H1 (cell line): ENCODE measurements at regions not wholly inside any gene's neighbourhood (a gene's known extent, or its start where the extent isn't known, plus 50 kb on each side); places are given as distances from the start of the nearest gene placed in this dataset.

Experiments
- CTCF ChIA-PET: fragments of 300-600 bp; sonication (Branson Sonifier 250); formaldehyde crosslinking; loops from one replicate; lab custom pipeline; 2021; ENCODE audit not compliant: partially characterized antibody; lab: Charles Lee
- POLR2A ChIA-PET: fragments of 300-600 bp; sonication (Branson Sonifier 250); formaldehyde crosslinking; loops from one replicate; lab custom pipeline; 2021; ENCODE audit warnings: inconsistent platforms; ENCODE audit not compliant: partially characterized antibody; lab: Charles Lee
- DNase-seq, 2 experiments: peaks; one replicate each; pipeline versions ENCODE4 v3.0.0 to v3.0.0-alpha.2; 2010 to 2022; ENCODE audit warnings: low spot score in 2 of 2, low read depth in 1 of 2, mixed read lengths in 1 of 2
- FAIRE-seq: peaks from 2 replicates; lab custom pipeline; 2011; peaks lifted over from hg19 to GRCh38; lab: Jason Lieb, UNC
- H2AFZ ChIP-seq: 2 replicates; pipeline ENCODE4 v1.8.1; 2012; ENCODE audit warnings: low read length, inconsistent platforms
- H2AK5ac ChIP-seq: 2 replicates; pipeline ENCODE4 v1.6.1; 2013; ENCODE audit warnings: low read depth, low read length
- H2BK120ac ChIP-seq: replicated peaks from 2 replicates; pipeline ENCODE3; 2013; ENCODE audit warnings: low read depth, low read length, inconsistent platforms
- H2BK12ac ChIP-seq: 2 replicates; pipeline ENCODE4 v1.6.1; 2013; ENCODE audit warnings: low read depth, low read length
- H2BK15ac ChIP-seq: 2 replicates; pipeline ENCODE4 v1.6.1; 2013; ENCODE audit warnings: low read length
- H2BK20ac ChIP-seq: 2 replicates; pipeline ENCODE4 v1.6.1; 2013; ENCODE audit warnings: low read length
- H2BK5ac ChIP-seq: 2 replicates; pipeline ENCODE4 v1.6.1; 2013; ENCODE audit warnings: low read depth, low read length
- H3K14ac ChIP-seq: 2 replicates; pipeline ENCODE4 v1.6.1; 2013; ENCODE audit warnings: inconsistent platforms; ENCODE audit not compliant: insufficient read length
- H3K18ac ChIP-seq: 2 replicates; pipeline ENCODE4 v1.6.1; 2013; ENCODE audit warnings: low read length; ENCODE audit errors: extremely low read depth
- H3K23ac ChIP-seq: 2 replicates; pipeline ENCODE4 v1.6.1; 2013; ENCODE audit warnings: inconsistent platforms; ENCODE audit not compliant: insufficient read length
- H3K23me2 ChIP-seq: 2 replicates; pipeline ENCODE4 v1.6.1; 2013; ENCODE audit warnings: low read depth, low read length
- H3K27ac ChIP-seq: 2 replicates; pipeline ENCODE4 v1.6.1; 2011; ENCODE audit warnings: low read depth, low read length, inconsistent platforms
- H3K27me3 ChIP-seq, 4 experiments: replicated peaks in 1 of 4; 1 replicate in 1 of 4; 2 replicates in 3 of 4; pipeline versions ENCODE4 v1.6.1 to v1.8.1; 2011 to 2013; ENCODE audit warnings: low read length in 3 of 4, mild to moderate bottlenecking in 3 of 4, inconsistent platforms in 2 of 4, mixed read lengths in 2 of 4, moderate library complexity in 1 of 4; ENCODE audit not compliant: control insufficient read depth in 3 of 4, insufficient read depth in 3 of 4; ENCODE audit errors: extremely low read depth in 1 of 4
- H3K36me3 ChIP-seq, 4 experiments: 2 replicates each; pipeline versions ENCODE4 v1.6.1 to v1.8.1; 2011 to 2013; ENCODE audit warnings: mild to moderate bottlenecking in 4 of 4, low read length in 3 of 4, moderate library complexity in 2 of 4, control low read depth in 1 of 4, inconsistent platforms in 1 of 4; ENCODE audit not compliant: insufficient read depth in 4 of 4, control insufficient read depth in 2 of 4
- H3K4ac ChIP-seq: replicated peaks from 2 replicates; pipeline ENCODE3; 2013; ENCODE audit warnings: low read length, low read depth, mixed read lengths, inconsistent platforms; ENCODE audit not compliant: insufficient read length
- H3K4me1 ChIP-seq, 4 experiments: replicated peaks in 1 of 4; 1 replicate in 1 of 4; 2 replicates in 3 of 4; pipeline versions ENCODE4 v1.6.1 to v1.8.1; 2011 to 2013; ENCODE audit warnings: low read length in 3 of 4, inconsistent platforms in 2 of 4, mixed read lengths in 1 of 4; ENCODE audit not compliant: insufficient read depth in 4 of 4, control insufficient read depth in 3 of 4
- H3K4me2 ChIP-seq, 2 experiments: 2 replicates each; pipeline versions ENCODE4 v1.6.1 to v1.8.1; 2011 to 2013; ENCODE audit warnings: low read depth in 2 of 2, low read length in 2 of 2, control low read depth in 1 of 2, inconsistent platforms in 1 of 2, mild to moderate bottlenecking in 1 of 2; ENCODE audit not compliant: insufficient read depth in 1 of 2
- H3K4me3 ChIP-seq, 4 experiments: fragments of 200-600, 300-600 bp in 1 of 4; sonication (generic), shearing (Covaris generic), sonication (Bioruptor Twin) in 1 of 4; 2 replicates each; pipeline versions ENCODE4 v1.5.1 to v1.8.1; 2011 to 2016; ENCODE audit warnings: low read length in 4 of 4, low read depth in 3 of 4, control low read depth in 2 of 4, inconsistent platforms in 2 of 4, mild to moderate bottlenecking in 2 of 4, mixed read lengths in 1 of 4, moderate library complexity in 1 of 4; ENCODE audit not compliant: insufficient read depth in 2 of 4; ENCODE audit errors: extremely low read depth in 1 of 4
- H3K56ac ChIP-seq: replicated peaks from 2 replicates; pipeline ENCODE3; 2013; ENCODE audit warnings: low read depth, mild to moderate bottlenecking, mixed read lengths, low read length, inconsistent platforms; ENCODE audit not compliant: insufficient read length
- H3K79me1 ChIP-seq: 2 replicates; pipeline ENCODE4 v1.6.1; 2013; ENCODE audit warnings: low read depth, low read length, control low read depth
- H3K79me2 ChIP-seq, 2 experiments: 2 replicates each; pipeline versions ENCODE4 v1.6.1 to v1.8.1; 2012 to 2013; ENCODE audit warnings: low read length in 2 of 2, mild to moderate bottlenecking in 2 of 2, inconsistent platforms in 1 of 2; ENCODE audit not compliant: insufficient read depth in 2 of 2, control insufficient read depth in 1 of 2
- H3K9ac ChIP-seq, 4 experiments: replicated peaks in 1 of 4; 1 replicate in 1 of 4; 2 replicates in 3 of 4; pipeline versions ENCODE4 v1.6.1 to v1.8.1; 2011 to 2013; ENCODE audit warnings: low read depth in 3 of 4, low read length in 3 of 4, control low read depth in 2 of 4, mild to moderate bottlenecking in 2 of 4, moderate library complexity in 2 of 4, inconsistent platforms in 1 of 4; ENCODE audit errors: extremely low read depth in 1 of 4
- H3K9me3 ChIP-seq, 2 experiments: 2 replicates each; pipeline versions ENCODE4 v1.6.1 to v1.8.1; 2012 to 2013; ENCODE audit warnings: mild to moderate bottlenecking in 2 of 2, moderate library complexity in 2 of 2, control low read depth in 1 of 2, inconsistent platforms in 1 of 2, low read depth in 1 of 2, low read length in 1 of 2, mixed read lengths in 1 of 2; ENCODE audit not compliant: insufficient read depth in 2 of 2
- H4K20me1 ChIP-seq, 2 experiments: replicated peaks in 1 of 2; 2 replicates each; pipeline versions ENCODE3 to v1.8.1; 2011 to 2013; ENCODE audit warnings: inconsistent platforms in 2 of 2, low read length in 2 of 2, mild to moderate bottlenecking in 1 of 2; ENCODE audit not compliant: insufficient read depth in 2 of 2, control insufficient read depth in 1 of 2
- H4K5ac ChIP-seq: 2 replicates; pipeline ENCODE4 v1.6.1; 2013; ENCODE audit warnings: low read length, low read depth, mixed read lengths, inconsistent platforms; ENCODE audit not compliant: insufficient read length
- H4K8ac ChIP-seq: 2 replicates; pipeline ENCODE4 v1.8.0; 2013; ENCODE audit warnings: mild to moderate bottlenecking, moderate library complexity, low read length, inconsistent platforms; ENCODE audit not compliant: insufficient read depth; ENCODE audit errors: extremely low read depth
- H4K91ac ChIP-seq: replicated peaks from 2 replicates; pipeline ENCODE3; 2013; ENCODE audit warnings: low read length, mixed read lengths, inconsistent platforms; ENCODE audit not compliant: insufficient read length
- KDM4A ChIP-seq: IDR thresholded peaks from one replicate; pipeline ENCODE4 v1.7.1; 2012; ENCODE audit warnings: low read depth, mild to moderate bottlenecking, moderate library complexity, low read length, inconsistent platforms; ENCODE audit not compliant: severe bottlenecking
- TF ChIP-seq, protein P1 (sequence below): fragments of 300-600 bp; sonication (generic); IDR thresholded peaks from 2 replicates; pipeline ENCODE4 v1.7.1; 2012; ENCODE audit warnings: low read length, moderate library complexity, mild to moderate bottlenecking, inconsistent platforms; ENCODE audit not compliant: insufficient replicate concordance

DNA sequence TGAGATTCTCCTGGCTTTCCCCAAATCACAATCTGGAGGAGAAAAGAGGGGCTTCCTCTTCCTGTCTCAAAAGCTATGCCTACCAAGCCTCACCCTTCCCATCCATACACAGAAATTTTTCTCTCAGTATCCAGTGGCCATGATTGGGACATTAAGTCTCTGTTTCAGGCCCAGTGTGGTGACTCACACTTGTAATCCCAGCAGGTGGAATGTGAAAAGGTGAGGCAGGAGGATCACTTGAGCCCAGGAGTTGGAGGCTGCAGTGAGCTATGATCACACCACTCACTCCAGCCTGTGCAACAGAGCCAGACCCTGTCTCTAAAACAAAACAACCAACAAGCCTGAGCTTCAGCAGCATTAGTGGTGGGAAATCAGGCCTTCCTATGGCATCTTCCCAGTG lies 210.0 kb downstream of the OGFRL1 start:
- H3K27ac ChIP-seq, result no peak overlapping the region
- POLR2A ChIA-PET, result no interaction called here
- TF ChIP-seq KDM4A, result no peak
- TF ChIP-seq, protein P1, sequence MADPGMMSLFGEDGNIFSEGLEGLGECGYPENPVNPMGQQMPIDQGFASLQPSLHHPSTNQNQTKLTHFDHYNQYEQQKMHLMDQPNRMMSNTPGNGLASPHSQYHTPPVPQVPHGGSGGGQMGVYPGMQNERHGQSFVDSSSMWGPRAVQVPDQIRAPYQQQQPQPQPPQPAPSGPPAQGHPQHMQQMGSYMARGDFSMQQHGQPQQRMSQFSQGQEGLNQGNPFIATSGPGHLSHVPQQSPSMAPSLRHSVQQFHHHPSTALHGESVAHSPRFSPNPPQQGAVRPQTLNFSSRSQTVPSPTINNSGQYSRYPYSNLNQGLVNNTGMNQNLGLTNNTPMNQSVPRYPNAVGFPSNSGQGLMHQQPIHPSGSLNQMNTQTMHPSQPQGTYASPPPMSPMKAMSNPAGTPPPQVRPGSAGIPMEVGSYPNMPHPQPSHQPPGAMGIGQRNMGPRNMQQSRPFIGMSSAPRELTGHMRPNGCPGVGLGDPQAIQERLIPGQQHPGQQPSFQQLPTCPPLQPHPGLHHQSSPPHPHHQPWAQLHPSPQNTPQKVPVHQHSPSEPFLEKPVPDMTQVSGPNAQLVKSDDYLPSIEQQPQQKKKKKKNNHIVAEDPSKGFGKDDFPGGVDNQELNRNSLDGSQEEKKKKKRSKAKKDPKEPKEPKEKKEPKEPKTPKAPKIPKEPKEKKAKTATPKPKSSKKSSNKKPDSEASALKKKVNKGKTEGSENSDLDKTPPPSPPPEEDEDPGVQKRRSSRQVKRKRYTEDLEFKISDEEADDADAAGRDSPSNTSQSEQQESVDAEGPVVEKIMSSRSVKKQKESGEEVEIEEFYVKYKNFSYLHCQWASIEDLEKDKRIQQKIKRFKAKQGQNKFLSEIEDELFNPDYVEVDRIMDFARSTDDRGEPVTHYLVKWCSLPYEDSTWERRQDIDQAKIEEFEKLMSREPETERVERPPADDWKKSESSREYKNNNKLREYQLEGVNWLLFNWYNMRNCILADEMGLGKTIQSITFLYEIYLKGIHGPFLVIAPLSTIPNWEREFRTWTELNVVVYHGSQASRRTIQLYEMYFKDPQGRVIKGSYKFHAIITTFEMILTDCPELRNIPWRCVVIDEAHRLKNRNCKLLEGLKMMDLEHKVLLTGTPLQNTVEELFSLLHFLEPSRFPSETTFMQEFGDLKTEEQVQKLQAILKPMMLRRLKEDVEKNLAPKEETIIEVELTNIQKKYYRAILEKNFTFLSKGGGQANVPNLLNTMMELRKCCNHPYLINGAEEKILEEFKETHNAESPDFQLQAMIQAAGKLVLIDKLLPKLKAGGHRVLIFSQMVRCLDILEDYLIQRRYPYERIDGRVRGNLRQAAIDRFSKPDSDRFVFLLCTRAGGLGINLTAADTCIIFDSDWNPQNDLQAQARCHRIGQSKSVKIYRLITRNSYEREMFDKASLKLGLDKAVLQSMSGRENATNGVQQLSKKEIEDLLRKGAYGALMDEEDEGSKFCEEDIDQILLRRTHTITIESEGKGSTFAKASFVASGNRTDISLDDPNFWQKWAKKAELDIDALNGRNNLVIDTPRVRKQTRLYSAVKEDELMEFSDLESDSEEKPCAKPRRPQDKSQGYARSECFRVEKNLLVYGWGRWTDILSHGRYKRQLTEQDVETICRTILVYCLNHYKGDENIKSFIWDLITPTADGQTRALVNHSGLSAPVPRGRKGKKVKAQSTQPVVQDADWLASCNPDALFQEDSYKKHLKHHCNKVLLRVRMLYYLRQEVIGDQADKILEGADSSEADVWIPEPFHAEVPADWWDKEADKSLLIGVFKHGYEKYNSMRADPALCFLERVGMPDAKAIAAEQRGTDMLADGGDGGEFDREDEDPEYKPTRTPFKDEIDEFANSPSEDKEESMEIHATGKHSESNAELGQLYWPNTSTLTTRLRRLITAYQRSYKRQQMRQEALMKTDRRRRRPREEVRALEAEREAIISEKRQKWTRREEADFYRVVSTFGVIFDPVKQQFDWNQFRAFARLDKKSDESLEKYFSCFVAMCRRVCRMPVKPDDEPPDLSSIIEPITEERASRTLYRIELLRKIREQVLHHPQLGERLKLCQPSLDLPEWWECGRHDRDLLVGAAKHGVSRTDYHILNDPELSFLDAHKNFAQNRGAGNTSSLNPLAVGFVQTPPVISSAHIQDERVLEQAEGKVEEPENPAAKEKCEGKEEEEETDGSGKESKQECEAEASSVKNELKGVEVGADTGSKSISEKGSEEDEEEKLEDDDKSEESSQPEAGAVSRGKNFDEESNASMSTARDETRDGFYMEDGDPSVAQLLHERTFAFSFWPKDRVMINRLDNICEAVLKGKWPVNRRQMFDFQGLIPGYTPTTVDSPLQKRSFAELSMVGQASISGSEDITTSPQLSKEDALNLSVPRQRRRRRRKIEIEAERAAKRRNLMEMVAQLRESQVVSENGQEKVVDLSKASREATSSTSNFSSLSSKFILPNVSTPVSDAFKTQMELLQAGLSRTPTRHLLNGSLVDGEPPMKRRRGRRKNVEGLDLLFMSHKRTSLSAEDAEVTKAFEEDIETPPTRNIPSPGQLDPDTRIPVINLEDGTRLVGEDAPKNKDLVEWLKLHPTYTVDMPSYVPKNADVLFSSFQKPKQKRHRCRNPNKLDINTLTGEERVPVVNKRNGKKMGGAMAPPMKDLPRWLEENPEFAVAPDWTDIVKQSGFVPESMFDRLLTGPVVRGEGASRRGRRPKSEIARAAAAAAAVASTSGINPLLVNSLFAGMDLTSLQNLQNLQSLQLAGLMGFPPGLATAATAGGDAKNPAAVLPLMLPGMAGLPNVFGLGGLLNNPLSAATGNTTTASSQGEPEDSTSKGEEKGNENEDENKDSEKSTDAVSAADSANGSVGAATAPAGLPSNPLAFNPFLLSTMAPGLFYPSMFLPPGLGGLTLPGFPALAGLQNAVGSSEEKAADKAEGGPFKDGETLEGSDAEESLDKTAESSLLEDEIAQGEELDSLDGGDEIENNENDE, result no peak

More for the DNA sequence above, 210.0 kb downstream of the OGFRL1 start:
- no peak overlapping the region for H3K4me3 ChIP-seq
- H3K9me3 ChIP-seq, result no peaks in the 10 kb centered on the region
- no peak for DNase-seq
- no peak overlapping the region for H3K4ac ChIP-seq
- no peak overlapping the region for H4K5ac ChIP-seq
- no peaks in the 10 kb centered on the region for H3K4me1 ChIP-seq
- no peak overlapping the region for H3K4me2 ChIP-seq
- H2BK15ac ChIP-seq, result no peak overlapping the region
- no peak overlapping the region for H2BK12ac ChIP-seq
- H4K91ac ChIP-seq, result no peak overlapping the region
- H3K9ac ChIP-seq, result no peak overlapping the region
- no peaks in the 10 kb centered on the region for H3K36me3 ChIP-seq
- no peak overlapping the region for H3K14ac ChIP-seq
- CTCF ChIA-PET, result no interaction called here
- H2BK5ac ChIP-seq, result no peak overlapping the region
- no peak overlapping the region for H3K56ac ChIP-seq
- H3K23me2 ChIP-seq, result no peaks in the 10 kb centered on the region
- H2AK5ac ChIP-seq, result no peak overlapping the region
- no peak overlapping the region for H4K8ac ChIP-seq
- peak overlapping the region; percentile 64; the same call in 1 of the 2 replicates for H2BK20ac ChIP-seq
- H3K79me2 ChIP-seq, result no peaks in the 10 kb centered on the region
- H3K79me1 ChIP-seq, result no peaks in the 10 kb centered on the region
- no peak overlapping the region for H2AFZ ChIP-seq
- peaks cover 0 to 2% of the 10 kb centered on the region in 2 experiments for H4K20me1 ChIP-seq
- FAIRE-seq, result no peak
- no peak overlapping the region for H3K23ac ChIP-seq
- no peak overlapping the region for H2BK120ac ChIP-seq
- no peak overlapping the region for H3K18ac ChIP-seq
- no peaks in the 10 kb centered on the region for H3K27me3 ChIP-seq
